ENCODE measurements at regions not wholly inside any gene's neighbourhood (a gene's known extent, or its start where the extent isn't known, plus 50 kb on each side); places are given as distances from the start of the nearest gene placed in this dataset.
"Not testable (repeated sequence)": the region's sequence is repeated elsewhere in the genome, so short reads cannot be mapped to it uniquely, and the experiment has no call there.

GRCh38 chr14:37673439-37673838 is 78.0 kb downstream of the TTC6 start:
- H3K27me3 Mint-ChIP-seq (ENCODE audit: unreplicated experiment), result no peaks in the 10 kb centered on the region
- no peaks in the 10 kb centered on the region for H3K36me3 Mint-ChIP-seq (ENCODE audit: insufficient read depth, unreplicated experiment)
- no peaks in the 10 kb centered on the region for H3K9me3 Mint-ChIP-seq (ENCODE audit: low read depth, unreplicated experiment)
- DNase-seq, result no peak
- intact Hi-C loops (cut with micrococcal nuclease; ENCODE audit: unreplicated experiment), result no loop called here
- BruUV-seq (replicated peaks), result no TSS peak
- H3K4me3 Mint-ChIP-seq (ENCODE audit: low read depth, unreplicated experiment), result no peak overlapping the region
- CTCF ChIA-PET, result no interaction called here
- no peak for TF ChIP-seq CTCF (IDR thresholded peaks at IDR 0.05; ENCODE audit: unreplicated experiment)
- peaks cover 11% of the 10 kb centered on the region for H3K4me1 Mint-ChIP-seq (ENCODE audit: low read depth, unreplicated experiment)
- no peak overlapping the region for H3K27ac Mint-ChIP-seq (ENCODE audit: unreplicated experiment)

GRCh38 chr14:37678916-37679315 is 83.5 kb downstream of the TTC6 start:
- no peak for DNase-seq
- no peak overlapping the region for H3K27ac Mint-ChIP-seq (ENCODE audit: unreplicated experiment)
- BruUV-seq (replicated peaks), result no TSS peak
- no peak for TF ChIP-seq CTCF (IDR thresholded peaks at IDR 0.05; ENCODE audit: unreplicated experiment)
- no peak overlapping the region for H3K4me3 Mint-ChIP-seq (ENCODE audit: low read depth, unreplicated experiment)
- no peaks in the 10 kb centered on the region for H3K9me3 Mint-ChIP-seq (ENCODE audit: low read depth, unreplicated experiment)
- H3K27me3 Mint-ChIP-seq (ENCODE audit: unreplicated experiment), result no peaks in the 10 kb centered on the region
- CTCF ChIA-PET, result interaction anchor here (0.7 kb wide), 1 partner anchor 672 kb away, joined by 3 read pairs; no protein-coding TSS in a partner anchor
- no peaks in the 10 kb centered on the region for H3K36me3 Mint-ChIP-seq (ENCODE audit: insufficient read depth, unreplicated experiment)
- intact Hi-C loops (cut with micrococcal nuclease; ENCODE audit: unreplicated experiment), result no loop called here
- H3K4me1 Mint-ChIP-seq (ENCODE audit: low read depth, unreplicated experiment), result no peaks in the 10 kb centered on the region

GRCh38 chr14:37681486-37681885 is 86.1 kb downstream of the TTC6 start:
- Mint-ChIP-seq H3K9me3 (ENCODE audit: low read depth, unreplicated experiment) (peaks cover 2% of the 10 kb centered on the region), H3K27me3 (ENCODE audit: unreplicated experiment) (no peaks in the 10 kb centered on the region), H3K27ac (ENCODE audit: unreplicated experiment) (no peak overlapping the region), H3K4me1 (ENCODE audit: low read depth, unreplicated experiment) (no peaks in the 10 kb centered on the region), H3K4me3 (ENCODE audit: low read depth, unreplicated experiment) (no peak overlapping the region), H3K36me3 (ENCODE audit: insufficient read depth, unreplicated experiment) (no peaks in the 10 kb centered on the region)
- no peak for TF ChIP-seq CTCF (IDR thresholded peaks at IDR 0.05; ENCODE audit: unreplicated experiment)
- BruUV-seq (replicated peaks), result no TSS peak
- DNase-seq, result no peak
- intact Hi-C loops (cut with micrococcal nuclease; ENCODE audit: unreplicated experiment), result no loop called here
- CTCF ChIA-PET, result interaction anchor here (0.9 kb wide), 1 partner anchor 16 kb away, joined by 3 read pairs; no protein-coding TSS in a partner anchor

GRCh38 chr14:37692680-37693079 is 97.3 kb downstream of the TTC6 start:
- H3K9me3 Mint-ChIP-seq (ENCODE audit: low read depth, unreplicated experiment), result peaks cover 17% of the 10 kb centered on the region
- BruUV-seq (replicated peaks); CTCF ChIA-PET; H3K27me3 Mint-ChIP-seq (ENCODE audit: unreplicated experiment); intact Hi-C loops (cut with micrococcal nuclease; ENCODE audit: unreplicated experiment); H3K4me1 Mint-ChIP-seq (ENCODE audit: low read depth, unreplicated experiment); H3K36me3 Mint-ChIP-seq (ENCODE audit: insufficient read depth, unreplicated experiment); DNase-seq; H3K4me3 Mint-ChIP-seq (ENCODE audit: low read depth, unreplicated experiment); H3K27ac Mint-ChIP-seq (ENCODE audit: unreplicated experiment): not testable (repeated sequence)

- H3K36me3 Mint-ChIP-seq (ENCODE audit: insufficient read depth, unreplicated experiment), result not testable (repeated sequence)
These were observed 98.0 kb downstream of the TTC6 start for GRCh38 chr14:37693420-37693819.

More at GRCh38 chr14:37693420-37693819, 98.0 kb downstream of the TTC6 start:
- DNase-seq; H3K4me3 Mint-ChIP-seq (ENCODE audit: low read depth, unreplicated experiment); BruUV-seq (replicated peaks); intact Hi-C loops (cut with micrococcal nuclease; ENCODE audit: unreplicated experiment); H3K27me3 Mint-ChIP-seq (ENCODE audit: unreplicated experiment); CTCF ChIA-PET; H3K27ac Mint-ChIP-seq (ENCODE audit: unreplicated experiment): not testable (repeated sequence)
- H3K9me3 Mint-ChIP-seq (ENCODE audit: low read depth, unreplicated experiment), result peaks cover 17% of the 10 kb centered on the region
- peaks cover 13% of the 10 kb centered on the region for H3K4me1 Mint-ChIP-seq (ENCODE audit: low read depth, unreplicated experiment)

Data from Calu3 (cell line).